SK-N-MC (cell line): ENCODE measurements at regions not wholly inside any gene's neighbourhood (a gene's known extent, or its start where the extent isn't known, plus 50 kb on each side); places are given as distances from the start of the nearest gene placed in this dataset.

ENCODE experiments used
- DNase-seq: peaks from one replicate; pipeline ENCODE4 v3.0.0-alpha.2; 2011; ENCODE audit warnings: low read depth, low spot score
- H3K27ac ChIP-seq: fragments of 200-600 bp; sonication (generic); 2 replicates; pipeline ENCODE4 v1.5.1; 2016; ENCODE audit warnings: mixed run types
- H3K36me3 ChIP-seq: fragments of 200-600 bp; sonication (generic); 2 replicates; pipeline ENCODE4 v1.6.1; 2017; ENCODE audit warnings: antibody characterized with exemption, low read length, mixed read lengths; ENCODE audit not compliant: insufficient read depth
- H3K4me3 ChIP-seq: fragments of 200-600 bp; sonication (generic); 2 replicates; pipeline ENCODE4 v1.5.1; 2016
- H3K9ac ChIP-seq: fragments of 200-600 bp; sonication (generic); 2 replicates; pipeline ENCODE4 v1.8.0; 2017; ENCODE audit warnings: mixed run types, mixed read lengths; ENCODE audit not compliant: insufficient read length
- H3K9me3 ChIP-seq: fragments of 200-600 bp; sonication (generic); 2 replicates; pipeline ENCODE4 v1.6.1; 2017; ENCODE audit warnings: low read depth, mild to moderate bottlenecking, antibody characterized with exemption, low read length, moderate library complexity, mixed read lengths
- EZH2 ChIP-seq: fragments of 200-600 bp; sonication (generic); IDR thresholded peaks from one replicate; pipeline ENCODE4 v1.6.1; 2017; ENCODE audit warnings: antibody characterized with exemption
- FOXP2 ChIP-seq: optimal IDR thresholded peaks from 2 replicates; pipeline ENCODE3; 2011; ENCODE audit warnings: mild to moderate bottlenecking, moderate library complexity; ENCODE audit not compliant: insufficient read depth; ENCODE audit errors: extremely low read length, control extremely low read depth
- POLR2AphosphoS5 ChIP-seq: IDR thresholded peaks from 2 replicates; pipeline ENCODE4 v1.6.1; 2012; ENCODE audit warnings: mild to moderate bottlenecking, low read depth, low read length, borderline replicate concordance

DNA sequence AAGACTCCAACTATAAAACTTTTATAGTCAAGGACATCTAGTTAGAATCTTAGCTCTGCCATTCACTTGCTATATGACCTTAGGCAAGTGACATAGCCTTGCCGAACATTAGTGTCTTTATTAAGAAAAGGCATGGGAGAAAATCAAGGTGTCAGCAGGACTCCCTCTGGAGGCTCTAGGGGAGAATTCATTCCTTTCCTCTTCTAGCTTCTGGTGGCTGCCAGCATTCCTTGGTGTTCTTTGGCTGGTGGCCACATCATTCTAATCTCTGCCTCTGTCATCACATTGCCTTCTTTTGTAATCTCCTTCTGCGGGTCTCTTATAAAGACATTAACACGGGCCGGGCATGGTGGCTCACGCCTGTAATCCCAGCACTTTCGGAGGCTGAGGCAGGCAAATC is 99.8 kb downstream of the PPP1R2C start:
- TF ChIP-seq POLR2AphosphoS5, result no peak
- TF ChIP-seq EZH2, result no peak
- TF ChIP-seq FOXP2, result no peak
- Histone ChIP-seq H3K36me3 (no peaks in the 10 kb centered on the region), H3K9ac (no peak overlapping the region), H3K4me3 (no peak overlapping the region), H3K27ac (no peak overlapping the region), H3K9me3 (no peaks in the 10 kb centered on the region)
- DNase-seq, result no peak

DNA sequence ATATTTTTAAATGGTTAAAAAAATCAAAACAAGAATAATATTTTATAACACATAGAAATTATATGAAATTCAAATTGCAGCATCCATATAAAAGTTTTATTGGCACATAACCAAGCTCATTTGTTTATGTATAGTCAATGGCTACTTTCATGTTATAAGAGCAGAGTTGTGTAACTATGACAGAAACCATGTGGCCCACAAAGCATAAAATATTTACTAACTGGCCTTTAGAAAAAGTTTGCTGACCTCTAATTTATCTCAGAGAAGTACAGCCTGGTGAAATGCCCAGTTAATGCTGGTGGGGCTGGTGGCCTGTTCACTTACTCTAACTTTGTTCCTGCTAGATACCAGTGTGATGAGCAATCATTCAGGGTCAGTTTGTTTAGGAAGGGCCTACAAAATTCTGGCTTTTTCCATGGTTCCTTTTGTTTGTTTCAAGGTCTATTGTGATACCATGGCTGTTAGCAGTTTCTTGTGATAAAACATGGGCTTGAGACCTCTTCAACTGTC is 104.6 kb downstream of the PPP1R2C start:
- H3K4me3 ChIP-seq, result no peak overlapping the region
- H3K9ac ChIP-seq, result no peak overlapping the region
- no peak for DNase-seq
- TF ChIP-seq FOXP2 (no peak), EZH2 (no peak), POLR2AphosphoS5 (no peak)
- H3K36me3 ChIP-seq, result no peaks in the 10 kb centered on the region
- no peaks in the 10 kb centered on the region for H3K9me3 ChIP-seq
- H3K27ac ChIP-seq, result no peak overlapping the region

DNA sequence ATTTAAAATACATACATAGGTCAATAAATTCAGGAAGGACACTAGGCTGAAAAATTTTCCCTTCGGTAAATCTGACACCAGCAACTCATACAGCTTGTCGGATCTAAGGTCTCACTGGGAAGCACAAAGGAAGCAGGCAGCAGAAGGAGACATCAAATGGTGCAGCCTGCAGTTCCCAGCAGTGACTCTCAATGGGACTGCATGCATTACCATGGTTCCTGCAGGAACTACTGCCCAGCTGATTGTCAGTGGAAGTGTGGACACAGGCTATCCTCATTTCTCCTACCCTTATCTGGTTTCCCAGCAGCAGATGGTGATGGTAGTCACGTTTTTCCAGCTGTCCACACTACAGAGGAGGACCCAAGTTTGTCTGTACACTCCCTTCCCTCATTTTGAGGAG is 113.3 kb downstream of the PPP1R2C start:
- DNase-seq, result peak; percentile 59
- TF ChIP-seq FOXP2, result peak; percentile 44
- no peak for TF ChIP-seq EZH2
- Histone ChIP-seq H3K4me3 (peak overlapping the region; percentile 53), H3K36me3 (no peaks in the 10 kb centered on the region), H3K9ac (peak overlapping the region; percentile 38), H3K27ac (peak overlapping the region; percentile 92), H3K9me3 (no peaks in the 10 kb centered on the region)

DNA sequence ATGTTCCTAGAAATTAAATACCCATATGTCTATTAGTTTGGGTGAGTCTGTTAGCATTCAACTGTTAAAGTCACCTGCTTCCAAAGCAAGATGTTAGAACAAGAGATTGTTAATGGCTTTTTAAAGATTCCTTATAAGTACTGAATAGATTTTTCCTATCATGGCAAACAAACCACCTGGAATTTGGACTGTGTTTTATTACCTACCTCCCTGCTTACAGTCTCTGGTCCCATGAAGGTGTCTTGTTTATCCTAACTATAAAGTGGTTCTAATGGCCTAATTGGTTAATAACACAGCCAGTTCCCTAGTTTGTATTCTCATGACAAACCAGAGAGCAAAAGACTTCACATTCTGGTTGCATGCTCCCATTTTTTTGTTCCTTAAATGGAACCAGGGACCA is 149.5 kb downstream of the PPP1R2C start:
- no peaks in the 10 kb centered on the region for H3K36me3 ChIP-seq
- no peak overlapping the region for H3K4me3 ChIP-seq
- TF ChIP-seq EZH2 (no peak), POLR2AphosphoS5 (no peak), FOXP2 (no peak)
- no peak overlapping the region for H3K9ac ChIP-seq
- no peaks in the 10 kb centered on the region for H3K9me3 ChIP-seq
- H3K27ac ChIP-seq, result no peak overlapping the region
- DNase-seq, result no peak

DNA sequence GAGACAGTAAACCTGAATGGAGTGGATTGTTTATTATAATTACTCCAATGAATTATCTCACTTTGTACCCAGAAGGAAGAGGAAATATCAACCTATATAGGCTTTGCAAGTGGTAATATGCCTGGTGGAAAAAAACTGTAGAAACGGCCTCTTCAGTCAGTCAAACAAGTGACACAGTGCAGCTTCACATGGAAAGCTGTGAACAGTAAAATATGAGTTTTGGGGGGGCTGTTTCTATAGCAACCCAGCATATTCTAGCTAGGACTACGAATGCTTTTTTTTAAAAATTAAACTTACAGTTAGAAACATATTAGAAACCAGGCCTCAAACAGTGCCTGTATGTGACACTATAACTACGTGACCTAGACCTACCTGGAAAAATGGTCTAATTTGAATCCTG is 150.1 kb downstream of the PPP1R2C start:
- H3K9ac ChIP-seq, result no peak overlapping the region
- TF ChIP-seq EZH2, result no peak
- no peak for TF ChIP-seq POLR2AphosphoS5
- TF ChIP-seq FOXP2, result no peak
- no peaks in the 10 kb centered on the region for H3K36me3 ChIP-seq
- no peak overlapping the region for H3K4me3 ChIP-seq
- DNase-seq, result no peak
- H3K27ac ChIP-seq, result no peak overlapping the region
- no peaks in the 10 kb centered on the region for H3K9me3 ChIP-seq

DNA sequence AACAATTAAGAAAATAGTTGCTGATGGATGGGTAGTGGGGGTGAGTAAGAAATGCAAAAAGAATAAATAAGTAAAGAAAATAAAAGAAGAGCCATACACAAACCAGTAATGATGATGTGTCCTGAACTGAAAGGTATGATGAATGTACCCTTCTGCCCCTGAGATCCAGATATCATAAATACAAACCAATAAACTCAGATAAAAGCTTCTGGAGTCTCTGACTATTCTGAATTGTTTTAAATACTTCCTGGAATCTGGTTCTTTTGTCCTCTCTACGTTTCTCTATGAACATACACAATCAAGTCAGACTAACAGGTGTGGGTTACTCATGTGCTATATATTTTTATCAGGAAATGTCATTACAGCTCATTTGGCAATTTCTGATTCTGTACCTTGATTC is 153.4 kb downstream of the PPP1R2C start:
- H3K9ac ChIP-seq, result no peak overlapping the region
- DNase-seq, result no peak

DNA sequence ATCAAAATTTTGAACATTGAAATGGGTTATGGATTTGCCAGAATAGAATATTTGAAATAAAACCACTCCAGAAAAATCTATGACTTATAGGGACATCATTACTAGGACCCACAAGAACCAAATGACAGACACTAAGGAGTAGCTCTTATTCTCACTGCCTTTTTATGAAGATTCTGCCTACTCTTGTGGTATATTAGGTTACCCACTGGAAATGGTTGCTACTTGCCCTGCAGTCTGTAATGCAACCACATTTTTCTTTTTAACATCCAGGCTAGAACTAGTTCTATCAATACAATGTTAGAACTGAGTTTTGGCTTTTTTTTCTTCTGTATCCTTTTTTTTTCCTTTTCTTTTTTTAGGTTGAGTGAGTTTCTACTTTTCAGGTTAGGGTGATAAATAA is 158.9 kb downstream of the PPP1R2C start:
- H3K4me3 ChIP-seq, result no peak overlapping the region
- no peak overlapping the region for H3K27ac ChIP-seq
- no peak for TF ChIP-seq EZH2
- no peak for TF ChIP-seq FOXP2
- TF ChIP-seq POLR2AphosphoS5, result no peak
- no peak overlapping the region for H3K9ac ChIP-seq
- H3K9me3 ChIP-seq, result no peaks in the 10 kb centered on the region
- no peaks in the 10 kb centered on the region for H3K36me3 ChIP-seq
- no peak for DNase-seq

More for the DNA sequence above, 153.4 kb downstream of the PPP1R2C start:
- no peaks in the 10 kb centered on the region for H3K9me3 ChIP-seq
- TF ChIP-seq FOXP2 (no peak), POLR2AphosphoS5 (no peak), EZH2 (no peak)
- no peaks in the 10 kb centered on the region for H3K36me3 ChIP-seq
- H3K27ac ChIP-seq, result no peak overlapping the region
- H3K4me3 ChIP-seq, result no peak overlapping the region

DNA sequence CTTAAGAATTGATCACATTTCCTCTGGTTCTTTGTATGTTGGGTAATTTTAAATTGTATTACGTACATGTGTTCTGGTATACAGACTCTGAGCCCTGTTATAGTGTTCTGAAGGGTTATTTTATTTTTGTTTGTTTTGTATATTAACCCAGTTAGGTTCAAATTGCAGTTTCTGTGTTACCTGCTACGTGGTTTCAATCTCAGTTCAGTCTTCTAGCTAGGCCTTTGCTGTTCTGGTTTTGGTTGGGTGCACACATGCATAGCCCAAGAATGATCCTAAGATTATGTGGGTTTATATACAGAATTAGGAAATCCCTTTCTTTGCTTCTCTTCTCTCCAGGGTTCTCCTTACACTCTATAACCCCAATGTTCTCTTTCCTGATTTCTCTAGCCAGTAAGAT is 161.0 kb downstream of the PPP1R2C start:
- no peak for TF ChIP-seq FOXP2
- no peak for TF ChIP-seq EZH2
- no peak for TF ChIP-seq POLR2AphosphoS5
- Histone ChIP-seq H3K4me3 (no peak overlapping the region), H3K36me3 (no peaks in the 10 kb centered on the region), H3K9ac (no peak overlapping the region), H3K9me3 (no peaks in the 10 kb centered on the region), H3K27ac (no peak overlapping the region)
- DNase-seq, result no peak

DNA sequence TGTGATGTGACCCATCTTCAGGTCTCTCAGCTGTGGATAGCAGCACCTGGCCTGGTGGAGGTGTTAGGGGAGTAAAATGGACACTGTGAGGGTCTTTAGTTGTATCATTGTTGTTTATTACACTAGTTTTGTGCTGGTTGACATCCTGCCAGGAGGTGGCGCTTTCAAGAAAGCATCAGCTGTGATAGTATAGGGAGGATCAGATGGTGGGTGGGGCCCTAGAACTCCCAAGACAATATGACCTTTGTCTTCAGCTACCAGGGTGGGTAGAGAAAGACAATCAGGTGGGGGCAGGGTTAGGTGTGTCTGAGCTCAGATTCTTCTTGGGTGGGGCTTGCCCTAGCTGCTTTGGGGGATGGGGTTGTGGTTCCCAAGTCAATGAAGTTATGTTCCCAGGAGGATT is 162.8 kb downstream of the PPP1R2C start:
- DNase-seq, result no peak
- no peak for TF ChIP-seq FOXP2
- TF ChIP-seq POLR2AphosphoS5, result no peak
- no peak for TF ChIP-seq EZH2
- Histone ChIP-seq H3K9me3 (no peaks in the 10 kb centered on the region), H3K27ac (no peak overlapping the region), H3K4me3 (no peak overlapping the region), H3K36me3 (no peaks in the 10 kb centered on the region), H3K9ac (no peak overlapping the region)

DNA sequence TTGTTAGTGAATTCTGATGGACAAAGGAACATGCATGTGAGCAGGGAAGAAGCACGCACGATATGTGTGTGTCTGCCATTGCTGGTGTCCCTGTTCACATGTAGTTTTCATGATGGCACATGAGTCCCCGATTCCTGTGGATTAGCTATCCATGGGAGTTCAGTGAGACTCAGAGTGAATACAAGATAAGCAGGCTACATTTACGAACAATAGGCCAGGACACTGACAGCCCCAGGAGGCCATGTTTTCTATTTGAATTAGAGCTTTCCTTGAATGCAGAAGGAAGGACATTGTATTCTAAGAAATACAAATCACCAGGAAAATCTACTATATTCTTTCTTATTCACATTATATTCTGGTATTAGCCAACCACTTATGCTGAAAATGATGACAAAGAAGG is 171.4 kb downstream of the PPP1R2C start:
- Histone ChIP-seq H3K4me3 (no peak overlapping the region), H3K9ac (no peak overlapping the region), H3K27ac (no peak overlapping the region), H3K9me3 (no peaks in the 10 kb centered on the region), H3K36me3 (no peaks in the 10 kb centered on the region)
- DNase-seq, result no peak
- TF ChIP-seq FOXP2 (no peak), POLR2AphosphoS5 (no peak), EZH2 (no peak)
